GM19238 (cell line): ENCODE measurements at regions not wholly inside any gene's neighbourhood (a gene's known extent, or its start where the extent isn't known, plus 50 kb on each side); places are given as distances from the start of the nearest gene placed in this dataset.
A peak's percentile ranks its signal among the peaks of the same experiment; 100 is the strongest.
"Not testable (repeated sequence)": the region's sequence is repeated elsewhere in the genome, so short reads cannot be mapped to it uniquely, and the experiment has no call there.

Experiments used
- DNase-seq: peaks from one replicate; pipeline ENCODE4 v3.0.0; 2011; ENCODE audit warnings: low spot score; ENCODE audit not compliant: insufficient read length

DNA sequence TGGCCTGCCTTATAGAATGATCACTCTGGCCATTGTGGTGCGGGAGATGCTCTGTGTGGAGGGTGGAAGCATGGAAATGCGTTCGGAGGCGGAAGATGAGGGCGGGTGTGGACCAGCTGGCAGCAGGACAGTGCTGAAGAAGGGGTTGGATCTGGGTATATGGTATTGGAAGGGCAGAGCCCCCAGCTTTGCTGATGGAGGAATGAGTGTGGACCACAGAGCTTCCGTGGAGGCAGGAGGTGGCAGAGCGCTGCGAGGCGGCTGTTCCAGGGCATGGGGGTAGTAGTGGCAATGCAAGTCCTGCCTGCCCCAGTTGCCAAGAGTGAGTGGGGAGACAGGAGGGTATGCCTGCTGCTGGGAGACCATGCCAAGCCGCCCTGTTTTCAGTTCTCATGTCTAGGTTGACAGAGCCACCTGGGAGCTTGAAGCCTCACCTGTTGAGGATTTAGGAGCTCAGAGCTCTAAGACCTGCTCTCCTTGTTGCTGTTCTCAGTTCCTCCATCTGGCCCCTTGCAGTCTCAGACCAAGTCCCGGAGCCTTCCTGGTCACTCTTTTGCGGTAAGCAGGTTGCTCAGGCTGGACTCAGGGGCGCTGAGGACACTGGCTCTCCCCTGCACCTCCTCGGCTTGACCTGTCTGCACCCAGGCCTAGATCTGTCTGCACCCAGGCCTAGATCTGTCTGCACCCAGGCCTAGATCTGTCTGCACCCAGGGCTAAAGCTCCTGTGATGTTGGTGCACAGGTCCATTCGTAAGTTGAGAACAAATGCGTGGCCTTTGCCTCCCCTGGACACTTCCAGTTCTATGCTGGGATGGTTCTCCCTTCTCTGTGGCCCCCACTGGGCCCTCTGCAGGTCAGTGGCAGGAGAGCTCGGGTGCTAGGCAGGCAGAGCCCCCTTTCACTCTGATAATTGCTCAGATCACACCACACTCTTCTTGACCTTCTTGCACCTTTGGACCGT, 290.5 kb upstream of the HS6ST1 start:
- no peak for DNase-seq

DNA sequence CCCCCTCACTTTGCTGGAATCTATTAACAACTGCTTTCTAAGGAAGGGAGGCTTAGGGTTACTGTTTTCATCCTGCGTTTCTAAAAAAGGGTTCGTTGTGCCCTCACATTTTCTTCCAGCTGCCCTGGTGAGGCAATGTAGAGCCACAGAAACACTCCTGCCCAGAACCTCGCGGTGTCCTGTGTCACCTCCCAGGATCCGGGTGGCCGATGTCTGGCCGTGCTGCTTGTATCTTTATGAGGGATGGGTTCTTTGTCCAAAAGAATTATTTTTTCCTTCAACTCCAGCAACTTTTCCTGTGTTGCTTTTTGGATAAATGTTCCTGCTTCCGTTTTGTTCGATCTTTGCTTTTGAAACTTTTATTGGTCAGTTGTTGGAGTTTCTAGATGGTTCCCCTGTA, 291.8 kb upstream of the HS6ST1 start:
- DNase-seq: no peak

DNA sequence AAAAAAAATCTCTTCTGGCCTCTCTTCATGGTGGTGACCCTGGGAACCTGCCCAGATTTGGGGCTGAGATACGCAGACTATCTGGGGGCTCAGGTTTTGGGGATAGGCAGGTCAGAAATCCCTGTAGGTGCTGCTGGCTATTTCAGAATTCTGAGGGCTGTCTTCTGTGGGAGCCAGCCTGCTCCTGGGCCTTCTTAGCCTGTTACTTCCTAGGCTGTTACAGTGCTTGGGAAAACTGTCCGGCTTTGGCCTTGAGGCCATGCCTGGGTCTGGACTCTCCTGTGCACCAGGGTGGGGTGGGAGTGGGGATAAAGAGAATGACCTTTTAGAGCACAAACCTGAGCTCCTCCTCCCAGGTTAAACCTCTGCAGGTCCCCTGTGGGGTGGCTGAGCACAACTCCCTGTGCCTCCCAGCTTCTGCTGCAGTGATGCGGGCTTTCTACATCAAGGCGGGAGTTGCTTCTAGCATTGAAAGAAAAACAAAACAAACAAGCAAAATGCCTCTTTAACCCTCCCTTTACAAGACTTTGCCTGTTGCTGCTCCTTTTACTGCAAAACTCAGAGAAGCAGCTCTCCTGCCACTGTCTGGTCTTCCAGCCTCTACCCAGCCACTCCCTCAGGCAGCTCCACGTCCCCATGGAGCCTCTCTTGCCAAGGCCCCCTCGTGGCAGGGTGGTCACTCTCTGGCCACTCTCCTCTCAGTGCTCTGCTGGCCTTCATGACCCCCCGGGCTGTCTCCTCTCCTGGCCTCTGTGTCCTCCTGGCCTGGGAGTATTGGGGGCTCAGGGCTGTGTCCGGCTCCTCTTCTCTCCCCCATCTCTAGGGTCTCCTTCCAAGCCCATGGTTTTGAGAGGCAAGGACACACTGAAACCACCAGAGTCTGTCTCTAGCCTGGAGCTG, 293.0 kb upstream of the HS6ST1 start:
- DNase-seq: no peak

GRCh38 chr2:128612628-128613027, 294.0 kb upstream of the HS6ST1 start:
- no peak for DNase-seq

- DNase-seq: no peak
These were observed 294.7 kb upstream of the HS6ST1 start for GRCh38 chr2:128613351-128613750.

DNA sequence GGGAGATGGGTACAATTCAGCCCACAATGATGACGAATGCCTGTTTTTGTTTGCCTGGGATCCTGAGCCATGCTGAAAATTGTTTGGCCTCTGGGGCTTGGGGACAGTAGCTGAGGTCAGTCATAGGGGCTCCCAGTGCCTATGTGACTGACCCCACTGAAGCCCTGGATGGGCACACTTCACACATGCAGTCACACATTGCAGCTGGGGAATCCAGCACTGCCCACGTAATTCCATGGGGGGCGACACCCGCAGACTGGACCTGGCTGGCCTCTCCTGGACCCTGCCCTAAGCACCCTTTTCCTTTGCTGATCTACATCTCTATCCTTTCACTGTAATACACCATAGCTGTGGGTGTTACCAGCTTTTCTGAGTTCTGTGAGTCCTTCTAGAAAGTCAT, 295.2 kb upstream of the HS6ST1 start:
- DNase-seq: no peak

DNA sequence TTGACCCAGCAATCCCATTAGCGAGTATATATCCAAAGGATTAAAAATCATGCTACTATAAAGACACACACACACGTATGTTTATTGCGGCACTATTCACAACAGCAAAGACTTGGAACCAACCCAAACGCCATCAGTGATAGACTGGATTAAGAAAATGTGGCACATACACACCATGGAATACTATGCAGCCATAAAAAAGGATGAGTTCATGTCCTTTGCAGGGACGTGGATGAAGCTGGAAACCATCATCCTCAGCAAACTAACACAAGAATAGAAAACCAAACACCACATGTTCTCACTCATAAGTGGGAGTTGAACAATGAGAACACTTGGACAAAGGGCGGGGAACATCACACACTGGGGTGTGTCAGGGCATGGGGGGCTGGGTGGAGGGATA, 296.2 kb upstream of the HS6ST1 start:
- not testable (repeated sequence) for DNase-seq

GRCh38 chr2:128615571-128615970, 296.9 kb upstream of the HS6ST1 start:
- no peak for DNase-seq

GRCh38 chr2:128617029-128617590, 298.4 kb upstream of the HS6ST1 start:
- no peak for DNase-seq

GRCh38 chr2:128617661-128618060, 299.0 kb upstream of the HS6ST1 start:
- no peak for DNase-seq

DNA sequence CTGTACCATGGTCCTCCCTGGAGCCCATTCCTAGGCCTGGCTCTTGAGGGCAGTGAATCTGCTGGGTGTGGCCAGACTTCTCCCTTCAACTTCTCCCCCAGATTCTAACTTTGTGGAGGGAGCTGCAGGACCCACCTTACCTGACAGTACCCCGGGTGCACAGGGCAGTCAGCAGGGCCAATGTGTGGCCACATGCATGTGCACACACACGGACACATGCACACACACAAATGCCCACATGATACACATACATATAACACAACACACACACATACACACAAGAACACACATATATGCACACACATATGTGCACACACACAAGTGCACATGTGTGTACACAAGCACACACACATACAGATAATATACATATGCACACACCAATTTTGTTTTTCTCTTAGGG, 300.0 kb upstream of the HS6ST1 start:
- DNase-seq: no peak

- DNase-seq: no peak
These were observed 301.0 kb upstream of the HS6ST1 start for GRCh38 chr2:128619471-128620325.

GRCh38 chr2:128621074-128621473, 302.4 kb upstream of the HS6ST1 start:
- no peak for DNase-seq

- no peak for DNase-seq
These were observed 303.7 kb upstream of the HS6ST1 start for GRCh38 chr2:128622371-128622770.

DNA sequence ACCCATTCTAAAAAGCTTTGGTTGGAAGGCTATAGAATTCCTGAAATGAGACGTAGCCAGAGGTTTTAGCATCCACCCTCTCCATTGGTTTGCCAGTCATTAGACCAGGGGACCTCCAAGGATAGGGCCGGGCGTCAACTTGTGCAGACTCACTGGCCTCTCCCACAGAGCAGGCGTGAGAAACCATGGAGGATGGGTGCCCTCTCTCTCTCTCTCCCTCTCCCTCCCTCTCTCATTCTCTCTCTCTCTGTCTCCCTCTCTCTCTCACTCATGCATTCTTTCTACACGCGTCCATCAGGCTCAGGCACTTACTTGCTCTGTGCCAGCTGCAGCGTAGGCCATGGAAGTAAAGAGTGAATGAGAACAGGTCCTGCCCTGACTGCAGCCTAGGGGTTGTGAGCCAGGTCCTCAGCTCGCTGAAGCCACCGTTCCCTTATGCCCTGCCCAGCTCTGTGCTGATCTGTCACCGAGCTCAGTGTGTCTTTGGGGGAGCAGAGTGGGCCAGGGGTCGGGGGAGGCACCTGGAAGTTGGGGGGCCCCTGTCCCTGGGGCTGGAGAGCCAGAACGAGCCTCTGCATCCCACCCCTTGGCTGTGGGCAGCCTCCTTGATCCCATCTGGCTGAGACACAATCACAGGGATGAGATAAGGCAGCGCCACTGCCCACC, 304.4 kb upstream of the HS6ST1 start:
- DNase-seq: no peak

- peak; percentile 41 for DNase-seq
These were observed 305.4 kb upstream of the HS6ST1 start for GRCh38 chr2:128623776-128624761.

DNA sequence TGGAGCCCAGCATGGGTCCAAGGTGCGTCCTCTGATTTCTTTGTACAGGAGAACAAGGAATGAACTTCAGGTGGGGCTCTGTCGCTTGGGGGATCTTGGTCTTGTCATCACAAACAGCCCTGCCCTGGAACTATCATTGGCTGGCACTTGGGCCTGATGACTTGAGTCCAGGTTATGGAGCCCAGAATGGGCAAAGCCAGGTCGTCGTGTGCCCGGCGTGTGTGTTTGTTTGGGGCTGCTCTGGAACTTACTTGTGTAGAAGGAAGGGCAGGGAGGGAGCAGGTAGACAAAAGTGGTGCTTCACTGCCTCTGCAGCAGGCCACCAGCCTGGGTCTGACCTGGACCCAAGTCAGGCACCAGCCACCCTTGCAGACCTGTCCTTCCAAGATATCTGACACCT, 306.3 kb upstream of the HS6ST1 start:
- no peak for DNase-seq

DNA sequence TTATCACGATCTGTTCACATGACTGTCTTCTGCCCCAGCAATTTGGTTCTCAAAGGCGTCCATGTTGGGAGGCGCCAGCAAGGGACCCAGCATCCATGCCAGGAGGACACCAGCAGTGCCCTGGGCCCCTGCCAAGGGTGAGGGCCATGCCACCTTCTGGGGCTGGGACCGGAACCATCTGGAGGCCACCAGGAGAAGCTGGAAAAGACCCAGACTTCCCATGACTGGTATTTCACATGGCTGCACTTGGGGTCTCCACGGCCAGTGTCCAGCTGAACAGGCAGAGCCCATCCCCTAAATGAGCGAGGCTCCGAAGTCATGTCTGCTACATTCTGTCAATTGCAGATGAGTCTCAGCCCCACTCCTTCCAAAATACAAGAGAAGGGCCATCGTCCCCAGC, 306.8 kb upstream of the HS6ST1 start:
- DNase-seq: no peak
